HuH-7 (cell line): ENCODE measurements at regions not wholly inside any gene's neighbourhood (a gene's known extent, or its start where the extent isn't known, plus 50 kb on each side); places are given as distances from the start of the nearest gene placed in this dataset.

ENCODE experiments used
- DNase-seq: peaks from one replicate; pipeline ENCODE4 v3.0.0; 2011; ENCODE audit warnings: low spot score

- no peak for DNase-seq
Observed at GRCh38 chr13:59492030-59492636, 671.6 kb downstream of the DIAPH3 start.

GRCh38 chr13:59493436-59493965 lies 670.2 kb downstream of the DIAPH3 start:
- no peak for DNase-seq

GRCh38 chr13:59494151-59494550 lies 669.6 kb downstream of the DIAPH3 start:
- DNase-seq, result no peak

GRCh38 chr13:59494560-59494970 lies 669.2 kb downstream of the DIAPH3 start:
- no peak for DNase-seq

GRCh38 chr13:59495299-59495698 lies 668.4 kb downstream of the DIAPH3 start:
- no peak for DNase-seq

- no peak for DNase-seq
Observed at GRCh38 chr13:59495936-59496512, 667.7 kb downstream of the DIAPH3 start.

GRCh38 chr13:59497621-59498247 lies 666.0 kb downstream of the DIAPH3 start:
- no peak for DNase-seq

- no peak for DNase-seq
Observed at GRCh38 chr13:59501004-59501403, 662.7 kb downstream of the DIAPH3 start.

GRCh38 chr13:59504407-59504806 lies 659.3 kb downstream of the DIAPH3 start:
- no peak for DNase-seq

GRCh38 chr13:59510386-59510785 lies 653.3 kb downstream of the DIAPH3 start:
- DNase-seq, result no peak

- no peak for DNase-seq
Observed at GRCh38 chr13:59513686-59514085, 650.0 kb downstream of the DIAPH3 start.

- no peak for DNase-seq
Observed at GRCh38 chr13:59514316-59514715, 649.4 kb downstream of the DIAPH3 start.

- no peak for DNase-seq
Observed at GRCh38 chr13:59519819-59520218, 643.9 kb downstream of the DIAPH3 start.

- DNase-seq, result no peak
Observed at GRCh38 chr13:59521549-59521948, 642.2 kb downstream of the DIAPH3 start.

GRCh38 chr13:59522652-59523051 lies 641.1 kb downstream of the DIAPH3 start:
- DNase-seq, result no peak

- DNase-seq, result no peak
Observed at GRCh38 chr13:59527500-59527899, 636.2 kb downstream of the DIAPH3 start.

GRCh38 chr13:59531571-59532091 lies 632.1 kb downstream of the DIAPH3 start:
- DNase-seq, result no peak

GRCh38 chr13:59532405-59532804 lies 631.3 kb downstream of the DIAPH3 start:
- DNase-seq, result no peak

- DNase-seq, result no peak
Observed at GRCh38 chr13:59533561-59534555, 629.9 kb downstream of the DIAPH3 start.

GRCh38 chr13:59534806-59535205 lies 628.9 kb downstream of the DIAPH3 start:
- DNase-seq, result no peak

GRCh38 chr13:59537500-59537899 lies 626.2 kb downstream of the DIAPH3 start:
- no peak for DNase-seq

GRCh38 chr13:59538512-59538911 lies 625.2 kb downstream of the DIAPH3 start:
- DNase-seq, result no peak
